ENCODE measurements at regions not wholly inside any gene's neighbourhood (a gene's known extent, or its start where the extent isn't known, plus 50 kb on each side); places are given as distances from the start of the nearest gene placed in this dataset.

DNA sequence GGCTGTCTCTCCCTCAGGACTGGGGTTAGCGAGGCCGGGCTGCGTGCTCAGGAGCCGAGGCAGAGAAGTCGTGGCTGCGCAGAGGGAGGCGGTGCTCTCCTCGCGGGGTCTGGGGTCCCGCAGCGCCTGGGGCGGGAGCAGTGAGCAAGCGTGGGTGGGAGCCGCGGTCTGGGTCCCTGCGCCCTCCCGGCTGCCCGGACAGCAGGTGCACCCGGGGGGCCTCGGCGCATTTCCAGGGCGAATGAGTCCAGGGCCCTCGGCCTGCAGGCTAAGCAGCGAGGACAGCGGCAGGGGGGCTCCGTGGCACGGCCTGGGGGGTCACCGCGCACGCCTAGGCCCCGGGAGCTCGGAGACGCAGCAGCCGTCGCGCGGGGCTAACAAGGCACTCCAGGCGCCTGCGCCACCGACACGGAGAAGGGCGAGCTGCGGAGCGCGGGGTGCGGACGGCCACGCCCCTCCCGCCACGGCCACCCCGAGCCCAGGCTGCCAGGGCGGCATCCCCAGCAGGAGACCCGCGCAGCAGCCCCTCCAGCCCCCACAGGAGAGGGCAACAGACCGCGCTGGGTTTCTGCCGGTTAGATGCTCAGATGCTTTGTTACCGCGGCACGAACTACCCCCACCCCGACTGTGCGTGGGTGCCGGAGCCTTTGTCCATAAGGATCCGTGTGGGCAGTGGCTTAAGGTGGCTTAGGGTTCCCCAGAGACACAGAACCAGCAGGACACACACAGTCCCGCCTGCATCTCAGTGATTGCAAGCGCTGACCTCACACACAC is 117.7 kb upstream of the C14orf180 start:
- Histone ChIP-seq H3K9me3 (replicated peaks; ENCODE audit: control insufficient read depth, insufficient read depth, low read depth, low read length) (no peaks in the 10 kb centered on the region), H3K9ac (ENCODE audit: insufficient read depth in 1 of 2, low read depth in 2 of 2, low read length in 2 of 2) (no peak overlapping the region), H3K36me3 (ENCODE audit: control insufficient read depth, insufficient read depth, low read length) (no peaks in the 10 kb centered on the region), H4K20me1 (replicated peaks; ENCODE audit: control insufficient read depth, insufficient read depth, low read length) (no peaks in the 10 kb centered on the region), H3K79me2 (ENCODE audit: control insufficient read depth, insufficient read depth, low read length) (no peaks in the 10 kb centered on the region), H3K9me1 (ENCODE audit: control insufficient read depth, insufficient read depth, low read length) (no peaks in the 10 kb centered on the region), H3K4me3 (no peak overlapping the region), H3K4me1 (replicated peaks in 1 of 2; ENCODE audit: control insufficient read depth in 2 of 2, insufficient read depth in 2 of 2, low read length in 2 of 2) (peaks cover 0 to 5% of the 10 kb centered on the region in 2 experiments; a peak in 2 of 5 replicates), H2AFZ (ENCODE audit: low read depth, low read length) (no peak overlapping the region), H3K27ac (ENCODE audit: extremely low read depth, low read depth, low read length) (no peak overlapping the region), H3K4me2 (ENCODE audit: insufficient read depth, low read length) (no peak overlapping the region), H3K27me3 (ENCODE audit: control insufficient read depth in 2 of 2, insufficient read depth in 2 of 2, low read length in 2 of 2) (peaks cover 0 to 11% of the 10 kb centered on the region in 2 experiments; a peak in 1 of 5 replicates)
- POLR2A ChIA-PET: no interaction called here
- FAIRE-seq: no peak
- DNase-seq (ENCODE audit: extremely low read depth in 1 of 4, low spot score in 3 of 4): no peak
- intact Hi-C loops (cut with micrococcal nuclease): no loop called here
- TF ChIP-seq E2F3 (CRISPR knock-in tag; IDR thresholded peaks at IDR 0.05): no peak
- TF ChIP-seq NCOA1 (IDR thresholded peaks at IDR 0.05; ENCODE audit: low read depth): no peak
- no peak for TF ChIP-seq ZNF584 (CRISPR knock-in tag; IDR thresholded peaks at IDR 0.05; ENCODE audit: low read depth)
- no peak for TF ChIP-seq SMARCC2 (IDR thresholded peaks at IDR 0.05; ENCODE audit: low read depth)
- TF ChIP-seq TFAM (CRISPR knock-in tag; conservative IDR thresholded peaks at IDR 0.05): no peak
- TF ChIP-seq ZNF146 (CRISPR knock-in tag; IDR thresholded peaks at IDR 0.05; ENCODE audit: unreplicated experiment): no peak
- TF ChIP-seq POLR3A (IDR thresholded peaks at IDR 0.05; ENCODE audit: borderline replicate concordance, extremely low read depth, insufficient read depth, insufficient read length): no peak
- no peak for ATAC-seq
- BruUV-seq (replicated peaks): no TSS peak
- in situ Hi-C loops (cut with MboI): no loop called here
- CTCF ChIA-PET (ENCODE audit: low intra/inter-chr PET ratio): no interaction called here
- 15% methylated on average over 4 of the region's 66 CpGs for WGBS (ENCODE audit: insufficient coverage, low coverage, missing lambda C conversion rate)

Data from K562 (cell line).